ENCODE measurements at regions not wholly inside any gene's neighbourhood (a gene's known extent, or its start where the extent isn't known, plus 50 kb on each side); places are given as distances from the start of the nearest gene placed in this dataset.

DNA sequence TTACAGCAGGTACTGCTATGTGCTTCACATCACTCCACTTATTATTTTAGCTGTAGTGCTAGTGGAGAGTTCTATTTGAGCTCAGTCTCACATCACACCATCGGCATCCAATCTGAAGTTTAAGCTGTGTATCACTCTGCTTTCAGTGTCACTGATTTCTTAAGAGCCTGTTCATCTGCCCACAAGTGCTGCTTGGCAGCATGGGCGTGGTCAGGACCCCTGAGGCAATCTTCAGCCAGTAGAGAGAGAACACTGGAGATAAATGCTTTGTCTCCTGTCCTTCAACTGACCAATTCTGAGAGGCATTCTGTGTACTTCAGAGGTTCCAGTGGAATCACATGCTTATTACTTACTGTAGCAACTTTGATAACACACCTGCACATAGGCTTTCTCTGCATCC is 728.8 kb downstream of the RPS29 start:
- POLR2A ChIA-PET: no interaction called here
- no peaks in the 10 kb centered on the region for H3K9me3 ChIP-seq (ENCODE audit: control insufficient read depth, insufficient read depth, low read depth, low read length)
- H3K4me3 ChIP-seq (ENCODE audit: low read depth, low read length): no peak overlapping the region
- no peak overlapping the region for H3K27ac ChIP-seq (ENCODE audit: extremely low read depth, low read depth, low read length)
- H3K36me3 ChIP-seq (ENCODE audit: control insufficient read depth in 2 of 2, insufficient read depth in 1 of 2, low read length in 2 of 2): no peaks in the 10 kb centered on the region
- H3K4me1 ChIP-seq (ENCODE audit: control insufficient read depth, insufficient read depth, low read length): no peaks in the 10 kb centered on the region
- TF ChIP-seq ZNF610 (tag by site-specific recombination; IDR thresholded peaks at IDR 0.05; ENCODE audit: borderline replicate concordance): no peak
- no peak for TF ChIP-seq ZSCAN23 (tag by site-specific recombination; IDR thresholded peaks at IDR 0.05)
- TF ChIP-seq OSR2 (tag by site-specific recombination; IDR thresholded peaks at IDR 0.05): no peak
- TF ChIP-seq YY1 (tag by site-specific recombination; IDR thresholded peaks at IDR 0.05): no peak
- no peak for TF ChIP-seq ZNF10 (tag by site-specific recombination; IDR thresholded peaks at IDR 0.05)
- TF ChIP-seq TCF7L2 (IDR thresholded peaks at IDR 0.05; ENCODE audit: borderline replicate concordance, low read depth, low read length): no peak
- TF ChIP-seq, protein P1, sequence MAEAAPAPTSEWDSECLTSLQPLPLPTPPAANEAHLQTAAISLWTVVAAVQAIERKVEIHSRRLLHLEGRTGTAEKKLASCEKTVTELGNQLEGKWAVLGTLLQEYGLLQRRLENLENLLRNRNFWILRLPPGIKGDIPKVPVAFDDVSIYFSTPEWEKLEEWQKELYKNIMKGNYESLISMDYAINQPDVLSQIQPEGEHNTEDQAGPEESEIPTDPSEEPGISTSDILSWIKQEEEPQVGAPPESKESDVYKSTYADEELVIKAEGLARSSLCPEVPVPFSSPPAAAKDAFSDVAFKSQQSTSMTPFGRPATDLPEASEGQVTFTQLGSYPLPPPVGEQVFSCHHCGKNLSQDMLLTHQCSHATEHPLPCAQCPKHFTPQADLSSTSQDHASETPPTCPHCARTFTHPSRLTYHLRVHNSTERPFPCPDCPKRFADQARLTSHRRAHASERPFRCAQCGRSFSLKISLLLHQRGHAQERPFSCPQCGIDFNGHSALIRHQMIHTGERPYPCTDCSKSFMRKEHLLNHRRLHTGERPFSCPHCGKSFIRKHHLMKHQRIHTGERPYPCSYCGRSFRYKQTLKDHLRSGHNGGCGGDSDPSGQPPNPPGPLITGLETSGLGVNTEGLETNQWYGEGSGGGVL (tag by site-specific recombination; IDR thresholded peaks at IDR 0.05): no peak
- no peak for TF ChIP-seq YY2 (tag by site-specific recombination; IDR thresholded peaks at IDR 0.05)
- CTCF ChIA-PET: no interaction called here

DNA sequence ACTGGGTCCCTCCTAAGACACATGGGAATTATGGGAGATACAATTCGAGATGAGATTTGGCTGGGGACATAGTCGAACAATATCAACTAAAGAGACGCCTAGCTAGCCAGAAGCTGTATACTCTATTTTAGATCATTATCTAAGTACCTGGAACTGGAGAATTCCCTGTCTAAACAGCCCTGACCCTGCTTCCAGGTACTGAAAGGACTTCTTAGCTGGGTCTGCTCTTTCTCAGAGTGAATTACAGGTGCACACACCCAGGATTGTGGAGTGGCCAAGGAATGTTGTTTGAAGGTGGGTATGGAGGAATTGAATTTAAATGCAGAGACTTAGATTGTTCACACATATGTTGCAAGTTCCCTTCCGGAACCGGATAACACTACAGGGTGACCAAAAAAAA is 733.0 kb downstream of the RPS29 start:
- Histone ChIP-seq H3K36me3 (ENCODE audit: control insufficient read depth in 2 of 2, insufficient read depth in 1 of 2, low read length in 2 of 2) (no peaks in the 10 kb centered on the region), H3K4me3 (ENCODE audit: low read depth, low read length) (no peak overlapping the region), H3K9me3 (ENCODE audit: control insufficient read depth, insufficient read depth, low read depth, low read length) (no peaks in the 10 kb centered on the region), H3K27ac (ENCODE audit: extremely low read depth, low read depth, low read length) (no peak overlapping the region), H3K4me1 (ENCODE audit: control insufficient read depth, insufficient read depth, low read length) (no peaks in the 10 kb centered on the region)
- TF ChIP-seq ZNF366 (tag by site-specific recombination; conservative IDR thresholded peaks at IDR 0.05) (no peak), ZNF138 (tag by site-specific recombination; IDR thresholded peaks at IDR 0.05; ENCODE audit: borderline replicate concordance) (no peak), ZNF501 (tag by site-specific recombination; IDR thresholded peaks at IDR 0.05) (no peak), ZNF514 (tag by site-specific recombination; IDR thresholded peaks at IDR 0.05) (no peak), ZNF544 (tag by site-specific recombination; IDR thresholded peaks at IDR 0.05) (no peak), ZBTB1 (tag by site-specific recombination; IDR thresholded peaks at IDR 0.05) (no peak), ZNF274 (IDR thresholded peaks at IDR 0.05; ENCODE audit: low read length) (no peak), ZNF274 (tag by site-specific recombination; IDR thresholded peaks at IDR 0.05; ENCODE audit: borderline replicate concordance) (no peak), ZNF433 (tag by site-specific recombination; IDR thresholded peaks at IDR 0.05; ENCODE audit: low read depth) (no peak), ZNF140 (tag by site-specific recombination; IDR thresholded peaks at IDR 0.05) (no peak), TCF7L2 (IDR thresholded peaks at IDR 0.05; ENCODE audit: borderline replicate concordance, low read depth, low read length) (no peak), ZNF610 (tag by site-specific recombination; IDR thresholded peaks at IDR 0.05; ENCODE audit: borderline replicate concordance) (no peak), ZNF174 (tag by site-specific recombination; IDR thresholded peaks at IDR 0.05) (no peak), FEZF1 (tag by site-specific recombination; IDR thresholded peaks at IDR 0.05) (no peak)
- TF ChIP-seq, protein P2, sequence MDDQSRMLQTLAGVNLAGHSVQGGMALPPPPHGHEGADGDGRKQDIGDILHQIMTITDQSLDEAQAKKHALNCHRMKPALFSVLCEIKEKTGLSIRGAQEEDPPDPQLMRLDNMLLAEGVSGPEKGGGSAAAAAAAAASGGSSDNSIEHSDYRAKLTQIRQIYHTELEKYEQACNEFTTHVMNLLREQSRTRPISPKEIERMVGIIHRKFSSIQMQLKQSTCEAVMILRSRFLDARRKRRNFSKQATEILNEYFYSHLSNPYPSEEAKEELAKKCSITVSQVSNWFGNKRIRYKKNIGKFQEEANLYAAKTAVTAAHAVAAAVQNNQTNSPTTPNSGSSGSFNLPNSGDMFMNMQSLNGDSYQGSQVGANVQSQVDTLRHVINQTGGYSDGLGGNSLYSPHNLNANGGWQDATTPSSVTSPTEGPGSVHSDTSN (CRISPR knock-in tag; IDR thresholded peaks at IDR 0.05): no peak
- CTCF ChIA-PET: no interaction called here
- POLR2A ChIA-PET: no interaction called here

DNA sequence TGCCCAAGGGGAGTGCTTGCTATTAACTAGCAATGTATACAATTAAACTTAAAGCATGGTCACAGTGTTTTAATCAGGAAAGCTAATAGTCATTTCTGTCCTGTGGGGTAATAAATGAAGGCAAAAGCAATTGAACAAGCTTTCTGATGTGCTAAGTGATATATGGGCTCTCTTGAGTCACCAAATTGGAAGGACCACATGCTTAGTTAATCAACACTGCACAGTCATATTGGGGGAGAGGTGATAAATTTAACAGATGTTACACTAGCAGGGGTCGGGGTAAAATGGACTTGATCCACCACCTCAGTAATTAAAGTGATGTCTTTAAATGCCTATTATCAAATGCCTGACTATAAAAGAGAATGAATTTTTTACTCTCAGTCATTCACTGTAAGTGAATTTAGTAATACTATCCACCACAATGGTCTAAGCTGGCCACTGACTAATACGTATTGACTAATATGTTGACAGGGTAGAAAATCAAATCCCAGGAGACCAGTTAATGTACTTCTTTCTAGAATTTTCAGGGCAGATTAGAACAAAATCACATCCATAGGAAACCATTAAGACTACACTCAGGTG is 736.3 kb downstream of the RPS29 start:
- Histone ChIP-seq H3K4me3 (ENCODE audit: low read depth, low read length) (no peak overlapping the region), H3K4me1 (ENCODE audit: control insufficient read depth, insufficient read depth, low read length) (no peaks in the 10 kb centered on the region), H3K36me3 (ENCODE audit: control insufficient read depth in 2 of 2, insufficient read depth in 1 of 2, low read length in 2 of 2) (no peaks in the 10 kb centered on the region), H3K27ac (ENCODE audit: extremely low read depth, low read depth, low read length) (no peak overlapping the region), H3K9me3 (ENCODE audit: control insufficient read depth, insufficient read depth, low read depth, low read length) (no peaks in the 10 kb centered on the region)
- ChIA-PET CTCF (no interaction called here), POLR2A (no interaction called here)
- TF ChIP-seq, protein P3, sequence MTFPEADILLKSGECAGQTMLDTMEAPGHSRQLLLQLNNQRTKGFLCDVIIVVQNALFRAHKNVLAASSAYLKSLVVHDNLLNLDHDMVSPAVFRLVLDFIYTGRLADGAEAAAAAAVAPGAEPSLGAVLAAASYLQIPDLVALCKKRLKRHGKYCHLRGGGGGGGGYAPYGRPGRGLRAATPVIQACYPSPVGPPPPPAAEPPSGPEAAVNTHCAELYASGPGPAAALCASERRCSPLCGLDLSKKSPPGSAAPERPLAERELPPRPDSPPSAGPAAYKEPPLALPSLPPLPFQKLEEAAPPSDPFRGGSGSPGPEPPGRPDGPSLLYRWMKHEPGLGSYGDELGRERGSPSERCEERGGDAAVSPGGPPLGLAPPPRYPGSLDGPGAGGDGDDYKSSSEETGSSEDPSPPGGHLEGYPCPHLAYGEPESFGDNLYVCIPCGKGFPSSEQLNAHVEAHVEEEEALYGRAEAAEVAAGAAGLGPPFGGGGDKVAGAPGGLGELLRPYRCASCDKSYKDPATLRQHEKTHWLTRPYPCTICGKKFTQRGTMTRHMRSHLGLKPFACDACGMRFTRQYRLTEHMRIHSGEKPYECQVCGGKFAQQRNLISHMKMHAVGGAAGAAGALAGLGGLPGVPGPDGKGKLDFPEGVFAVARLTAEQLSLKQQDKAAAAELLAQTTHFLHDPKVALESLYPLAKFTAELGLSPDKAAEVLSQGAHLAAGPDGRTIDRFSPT (tag by site-specific recombination; IDR thresholded peaks at IDR 0.05): no peak
- TF ChIP-seq ZSCAN23 (tag by site-specific recombination; IDR thresholded peaks at IDR 0.05) (no peak), ZNF324 (tag by site-specific recombination; IDR thresholded peaks at IDR 0.05) (no peak), TRIM28 (IDR thresholded peaks at IDR 0.05; ENCODE audit: borderline replicate concordance, low read length) (no peak), ZNF626 (tag by site-specific recombination; IDR thresholded peaks at IDR 0.05) (no peak)
- TF ChIP-seq, protein P4, sequence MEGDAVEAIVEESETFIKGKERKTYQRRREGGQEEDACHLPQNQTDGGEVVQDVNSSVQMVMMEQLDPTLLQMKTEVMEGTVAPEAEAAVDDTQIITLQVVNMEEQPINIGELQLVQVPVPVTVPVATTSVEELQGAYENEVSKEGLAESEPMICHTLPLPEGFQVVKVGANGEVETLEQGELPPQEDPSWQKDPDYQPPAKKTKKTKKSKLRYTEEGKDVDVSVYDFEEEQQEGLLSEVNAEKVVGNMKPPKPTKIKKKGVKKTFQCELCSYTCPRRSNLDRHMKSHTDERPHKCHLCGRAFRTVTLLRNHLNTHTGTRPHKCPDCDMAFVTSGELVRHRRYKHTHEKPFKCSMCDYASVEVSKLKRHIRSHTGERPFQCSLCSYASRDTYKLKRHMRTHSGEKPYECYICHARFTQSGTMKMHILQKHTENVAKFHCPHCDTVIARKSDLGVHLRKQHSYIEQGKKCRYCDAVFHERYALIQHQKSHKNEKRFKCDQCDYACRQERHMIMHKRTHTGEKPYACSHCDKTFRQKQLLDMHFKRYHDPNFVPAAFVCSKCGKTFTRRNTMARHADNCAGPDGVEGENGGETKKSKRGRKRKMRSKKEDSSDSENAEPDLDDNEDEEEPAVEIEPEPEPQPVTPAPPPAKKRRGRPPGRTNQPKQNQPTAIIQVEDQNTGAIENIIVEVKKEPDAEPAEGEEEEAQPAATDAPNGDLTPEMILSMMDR (tag by site-specific recombination; IDR thresholded peaks at IDR 0.05): no peak
